ENCODE measurements at regions not wholly inside any gene's neighbourhood (a gene's known extent, or its start where the extent isn't known, plus 50 kb on each side); places are given as distances from the start of the nearest gene placed in this dataset.
A peak's percentile ranks its signal among the peaks of the same experiment; 100 is the strongest.

GRCh38 chr7:46355331-46355730 is 434.3 kb upstream of the IGFBP3 start:
- H2AFZ ChIP-seq (ENCODE audit: low read length) = no peak overlapping the region
- no peak overlapping the region for H3K27ac ChIP-seq (ENCODE audit: low read depth, low read length, poor library complexity, severe bottlenecking)
- no peaks in the 10 kb centered on the region for H3K79me2 ChIP-seq (ENCODE audit: insufficient read depth, low read depth, low read length)
- TF ChIP-seq EZH2phosphoT487 (IDR thresholded peaks at IDR 0.05; ENCODE audit: borderline replicate concordance, low read depth, low read length) = no peak
- TF ChIP-seq CTCF (conservative IDR thresholded peaks at IDR 0.05; ENCODE audit: low read length) = no peak
- BruUV-seq (replicated peaks) = no TSS peak
- ChIA-PET POLR2A (no interaction called here), CTCF (ENCODE audit: unreplicated experiment) (no interaction called here)
- H3K4me2 ChIP-seq (ENCODE audit: low read length) = no peak overlapping the region
- no peaks in the 10 kb centered on the region for H4K20me1 ChIP-seq (ENCODE audit: insufficient read depth, low read length)
- no peak overlapping the region for H3K4me3 ChIP-seq (ENCODE audit: low read depth, low read length, poor library complexity, severe bottlenecking)
- no peaks in the 10 kb centered on the region for H3K9me2 ChIP-seq (ENCODE audit: insufficient read depth, low read length)
- no peaks in the 10 kb centered on the region for H3K9me3 ChIP-seq (ENCODE audit: low read length)
- no peaks in the 10 kb centered on the region for H3K4me1 ChIP-seq (ENCODE audit: insufficient read depth, low read length, poor library complexity, severe bottlenecking)
- no peak for DNase-seq (ENCODE audit: low spot score)
- no peaks in the 10 kb centered on the region for H3K36me3 ChIP-seq (ENCODE audit: insufficient read depth, low read length)
- intact Hi-C loops (cut with micrococcal nuclease; ENCODE audit: unreplicated experiment) = loop anchor here (10.0 kb wide), 1 partner anchor 431 kb away; the partner anchor contains the start of gene IGFBP3

GRCh38 chr7:46352004-46352954 is 431.2 kb upstream of the IGFBP3 start:
- no peak overlapping the region for H3K4me3 ChIP-seq (ENCODE audit: low read depth, low read length, poor library complexity, severe bottlenecking)
- H3K79me2 ChIP-seq (ENCODE audit: insufficient read depth, low read depth, low read length) = no peaks in the 10 kb centered on the region
- peak; percentile 25 for DNase-seq (ENCODE audit: low spot score)
- TF ChIP-seq CTCF (conservative IDR thresholded peaks at IDR 0.05; ENCODE audit: low read length) = peak; percentile 72
- TF ChIP-seq EZH2phosphoT487 (IDR thresholded peaks at IDR 0.05; ENCODE audit: borderline replicate concordance, low read depth, low read length) = no peak
- H3K4me1 ChIP-seq (ENCODE audit: insufficient read depth, low read length, poor library complexity, severe bottlenecking) = no peaks in the 10 kb centered on the region
- ChIA-PET POLR2A (interaction anchor here (0.6 to 0.7 kb wide), 3 partner anchors 13 to 124 kb away, joined by 3 read pairs; no protein-coding TSS in a partner anchor), CTCF (ENCODE audit: unreplicated experiment) (no interaction called here)
- no peaks in the 10 kb centered on the region for H4K20me1 ChIP-seq (ENCODE audit: insufficient read depth, low read length)
- H3K36me3 ChIP-seq (ENCODE audit: insufficient read depth, low read length) = no peaks in the 10 kb centered on the region
- no peak overlapping the region for H3K4me2 ChIP-seq (ENCODE audit: low read length)
- intact Hi-C loops (cut with micrococcal nuclease; ENCODE audit: unreplicated experiment) = loop anchor here (10.0 kb wide), 1 partner anchor 427 kb away; the partner anchor contains the start of gene IGFBP3
- BruUV-seq (replicated peaks) = no TSS peak
- no peak overlapping the region for H3K27ac ChIP-seq (ENCODE audit: low read depth, low read length, poor library complexity, severe bottlenecking)
- H3K9me3 ChIP-seq (ENCODE audit: low read length) = no peaks in the 10 kb centered on the region
- H3K9me2 ChIP-seq (ENCODE audit: insufficient read depth, low read length) = no peaks in the 10 kb centered on the region
- no peak overlapping the region for H2AFZ ChIP-seq (ENCODE audit: low read length)

GRCh38 chr7:46349490-46349889 is 428.4 kb upstream of the IGFBP3 start:
- DNase-seq (ENCODE audit: low spot score) = no peak
- BruUV-seq (replicated peaks) = no TSS peak
- Histone ChIP-seq H3K9me3 (ENCODE audit: low read length) (no peaks in the 10 kb centered on the region), H3K36me3 (ENCODE audit: insufficient read depth, low read length) (no peaks in the 10 kb centered on the region), H2AFZ (ENCODE audit: low read length) (no peak overlapping the region), H4K20me1 (ENCODE audit: insufficient read depth, low read length) (no peaks in the 10 kb centered on the region), H3K4me1 (ENCODE audit: insufficient read depth, low read length, poor library complexity, severe bottlenecking) (no peaks in the 10 kb centered on the region), H3K4me2 (ENCODE audit: low read length) (no peak overlapping the region), H3K4me3 (ENCODE audit: low read depth, low read length, poor library complexity, severe bottlenecking) (no peak overlapping the region), H3K79me2 (ENCODE audit: insufficient read depth, low read depth, low read length) (no peaks in the 10 kb centered on the region), H3K9me2 (ENCODE audit: insufficient read depth, low read length) (no peaks in the 10 kb centered on the region), H3K27ac (ENCODE audit: low read depth, low read length, poor library complexity, severe bottlenecking) (no peak overlapping the region)
- ChIA-PET CTCF (ENCODE audit: unreplicated experiment) (no interaction called here), POLR2A (no interaction called here)
- intact Hi-C loops (cut with micrococcal nuclease; ENCODE audit: unreplicated experiment) = loop anchor here (10.0 kb wide), 1 partner anchor 65 kb away; no protein-coding TSS in a partner anchor
- TF ChIP-seq EZH2phosphoT487 (IDR thresholded peaks at IDR 0.05; ENCODE audit: borderline replicate concordance, low read depth, low read length) (no peak), CTCF (conservative IDR thresholded peaks at IDR 0.05; ENCODE audit: low read length) (no peak)
